Osteoblast (primary cell): ENCODE measurements at regions not wholly inside any gene's neighbourhood (a gene's known extent, or its start where the extent isn't known, plus 50 kb on each side); places are given as distances from the start of the nearest gene placed in this dataset.

Source experiments
- DNase-seq: peaks from one replicate; pipeline ENCODE4 v3.0.0; 2011; ENCODE audit warnings: low spot score, mixed read lengths; ENCODE audit not compliant: insufficient read length; ENCODE audit errors: missing footprints
- H2AFZ ChIP-seq: 2 replicates; pipeline ENCODE4 v1.6.0; 2011; ENCODE audit warnings: mild to moderate bottlenecking, low read length
- H3K27ac ChIP-seq: 2 replicates; pipeline ENCODE4 v1.5.1; 2011; ENCODE audit warnings: mild to moderate bottlenecking, low read depth, low read length, moderate library complexity
- H3K27me3 ChIP-seq: 2 replicates; pipeline ENCODE4 v1.6.0; 2012; ENCODE audit warnings: mild to moderate bottlenecking, control low read depth, inconsistent platforms, low read length, moderate library complexity; ENCODE audit not compliant: insufficient read depth
- H3K36me3 ChIP-seq: 2 replicates; pipeline ENCODE4 v1.5.1; 2011; ENCODE audit warnings: mild to moderate bottlenecking, low read length, control low read depth, moderate library complexity; ENCODE audit not compliant: insufficient read depth
- H3K4me1 ChIP-seq: 2 replicates; pipeline ENCODE4 v1.5.1; 2011; ENCODE audit warnings: mild to moderate bottlenecking, low read length, control low read depth, moderate library complexity; ENCODE audit not compliant: insufficient read depth
- H3K4me2 ChIP-seq: 2 replicates; pipeline ENCODE4 v1.6.0; 2011; ENCODE audit warnings: mild to moderate bottlenecking, low read length; ENCODE audit not compliant: insufficient read depth
- H3K4me3 ChIP-seq: fragments of 200-600 bp; sonication (generic); 3 replicates; pipeline ENCODE4 v1.5.1; 2012; ENCODE audit warnings: mild to moderate bottlenecking, low read length, inconsistent platforms; ENCODE audit not compliant: insufficient read depth
- H3K79me2 ChIP-seq: 2 replicates; pipeline ENCODE4 v1.6.0; 2012; ENCODE audit warnings: mild to moderate bottlenecking, low read length, control low read depth, inconsistent platforms; ENCODE audit not compliant: insufficient read depth
- H3K9me3 ChIP-seq: 2 replicates; pipeline ENCODE4 v1.5.1; 2011; ENCODE audit warnings: low read depth, low read length, control low read depth
- H4K20me1 ChIP-seq: 2 replicates; pipeline ENCODE4 v1.6.0; 2012; ENCODE audit warnings: mild to moderate bottlenecking, low read length, control low read depth; ENCODE audit not compliant: insufficient read depth
- TF ChIP-seq, protein P1 (sequence below): IDR thresholded peaks from 2 replicates; pipeline ENCODE4 v1.5.1; 2011; ENCODE audit warnings: mild to moderate bottlenecking, low read depth, low read length, moderate library complexity; ENCODE audit errors: extremely low read depth

DNA sequence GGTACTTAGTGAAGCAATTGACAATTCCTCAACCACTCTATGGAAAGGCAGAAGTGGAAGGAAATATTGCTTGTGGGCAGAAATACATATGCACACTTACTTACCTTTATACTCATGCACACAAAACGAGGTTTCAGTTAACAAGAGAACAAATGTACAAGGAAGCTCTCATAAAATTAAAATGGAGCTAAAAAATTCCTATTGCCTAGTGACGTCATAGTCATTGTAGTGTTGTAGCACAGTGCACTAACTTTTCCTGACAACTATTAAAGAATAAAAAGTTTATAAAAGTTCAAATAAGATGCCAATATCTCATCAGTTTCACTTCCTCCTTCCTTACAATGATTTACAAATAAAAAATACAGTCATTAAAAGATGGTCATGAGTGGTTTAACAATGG, 1161.9 kb upstream of the NRXN1 start:
- no peaks in the 10 kb centered on the region for H3K4me1 ChIP-seq
- no peaks in the 10 kb centered on the region for H3K9me3 ChIP-seq
- no peaks in the 10 kb centered on the region for H3K36me3 ChIP-seq
- H3K4me3 ChIP-seq, result no peak overlapping the region
- H3K27me3 ChIP-seq, result no peaks in the 10 kb centered on the region
- no peak overlapping the region for H3K27ac ChIP-seq
- no peaks in the 10 kb centered on the region for H3K79me2 ChIP-seq
- no peak for DNase-seq
- H4K20me1 ChIP-seq, result no peaks in the 10 kb centered on the region
- H2AFZ ChIP-seq, result no peak overlapping the region
- TF ChIP-seq, protein P1, sequence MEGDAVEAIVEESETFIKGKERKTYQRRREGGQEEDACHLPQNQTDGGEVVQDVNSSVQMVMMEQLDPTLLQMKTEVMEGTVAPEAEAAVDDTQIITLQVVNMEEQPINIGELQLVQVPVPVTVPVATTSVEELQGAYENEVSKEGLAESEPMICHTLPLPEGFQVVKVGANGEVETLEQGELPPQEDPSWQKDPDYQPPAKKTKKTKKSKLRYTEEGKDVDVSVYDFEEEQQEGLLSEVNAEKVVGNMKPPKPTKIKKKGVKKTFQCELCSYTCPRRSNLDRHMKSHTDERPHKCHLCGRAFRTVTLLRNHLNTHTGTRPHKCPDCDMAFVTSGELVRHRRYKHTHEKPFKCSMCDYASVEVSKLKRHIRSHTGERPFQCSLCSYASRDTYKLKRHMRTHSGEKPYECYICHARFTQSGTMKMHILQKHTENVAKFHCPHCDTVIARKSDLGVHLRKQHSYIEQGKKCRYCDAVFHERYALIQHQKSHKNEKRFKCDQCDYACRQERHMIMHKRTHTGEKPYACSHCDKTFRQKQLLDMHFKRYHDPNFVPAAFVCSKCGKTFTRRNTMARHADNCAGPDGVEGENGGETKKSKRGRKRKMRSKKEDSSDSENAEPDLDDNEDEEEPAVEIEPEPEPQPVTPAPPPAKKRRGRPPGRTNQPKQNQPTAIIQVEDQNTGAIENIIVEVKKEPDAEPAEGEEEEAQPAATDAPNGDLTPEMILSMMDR, result no peak
- H3K4me2 ChIP-seq, result no peak overlapping the region

GRCh38 chr2:52192656-52193055, 1160.7 kb upstream of the NRXN1 start:
- TF ChIP-seq, protein P1, result no peak
- Histone ChIP-seq H3K4me1 (no peaks in the 10 kb centered on the region), H4K20me1 (no peaks in the 10 kb centered on the region)

DNA sequence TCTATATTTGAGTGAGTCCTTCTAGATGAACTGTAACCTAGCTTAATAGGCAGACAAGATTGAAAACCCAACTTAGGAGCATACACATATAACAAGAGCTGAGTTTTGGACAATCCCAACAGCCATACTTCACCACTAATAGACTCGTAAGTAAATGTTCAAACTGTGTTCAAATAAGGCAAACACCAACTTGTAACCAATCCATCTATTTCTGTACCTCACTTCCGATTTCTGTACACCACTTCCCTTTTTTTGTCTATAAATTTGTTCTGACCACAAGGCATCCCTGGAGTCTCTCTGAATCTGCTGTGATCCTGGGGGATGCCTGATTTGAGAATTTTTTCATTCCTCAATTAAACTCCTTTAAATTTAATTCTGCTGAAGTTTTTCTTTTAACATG, 1149.1 kb upstream of the NRXN1 start:
- no peak overlapping the region for H3K4me2 ChIP-seq
- H4K20me1 ChIP-seq, result no peaks in the 10 kb centered on the region
- TF ChIP-seq, protein P1, result no peak
- no peaks in the 10 kb centered on the region for H3K79me2 ChIP-seq
- DNase-seq, result no peak
- H3K4me1 ChIP-seq, result no peaks in the 10 kb centered on the region
- no peaks in the 10 kb centered on the region for H3K27me3 ChIP-seq
- H3K9me3 ChIP-seq, result no peaks in the 10 kb centered on the region
- H3K4me3 ChIP-seq, result no peak overlapping the region
- no peaks in the 10 kb centered on the region for H3K36me3 ChIP-seq
- no peak overlapping the region for H3K27ac ChIP-seq
- no peak overlapping the region for H2AFZ ChIP-seq

More at GRCh38 chr2:52192656-52193055, 1160.7 kb upstream of the NRXN1 start:
- Histone ChIP-seq H3K36me3 (no peaks in the 10 kb centered on the region), H3K4me3 (no peak overlapping the region), H3K9me3 (no peaks in the 10 kb centered on the region), H3K27me3 (no peaks in the 10 kb centered on the region), H2AFZ (no peak overlapping the region), H3K79me2 (no peaks in the 10 kb centered on the region), H3K4me2 (no peak overlapping the region), H3K27ac (no peak overlapping the region)
- no peak for DNase-seq

GRCh38 chr2:52178845-52179244, 1146.9 kb upstream of the NRXN1 start:
- Histone ChIP-seq H3K79me2 (no peaks in the 10 kb centered on the region), H4K20me1 (no peaks in the 10 kb centered on the region), H3K27me3 (no peaks in the 10 kb centered on the region), H3K27ac (no peak overlapping the region), H3K4me1 (no peaks in the 10 kb centered on the region), H2AFZ (no peak overlapping the region), H3K4me2 (no peak overlapping the region), H3K4me3 (no peak overlapping the region), H3K9me3 (no peaks in the 10 kb centered on the region), H3K36me3 (no peaks in the 10 kb centered on the region)
- TF ChIP-seq, protein P1, result no peak
- no peak for DNase-seq
